ENCODE measurements at regions not wholly inside any gene's neighbourhood (a gene's known extent, or its start where the extent isn't known, plus 50 kb on each side); places are given as distances from the start of the nearest gene placed in this dataset.

- Histone ChIP-seq H3K4me2 (no peak overlapping the region), H4K20me1 (ENCODE audit: insufficient read depth, poor library complexity, severe bottlenecking) (no peaks in the 10 kb centered on the region), H2AFZ (no peak overlapping the region), H3K79me2 (no peaks in the 10 kb centered on the region), H3K27ac (no peak overlapping the region), H3K4me3 (no peak overlapping the region), H3K9me3 (ENCODE audit: low read depth) (no peaks in the 10 kb centered on the region), H3K27me3 (no peaks in the 10 kb centered on the region), H3K4me1 (ENCODE audit: insufficient read depth) (no peaks in the 10 kb centered on the region), H3K9me2 (replicated peaks; ENCODE audit: insufficient read depth) (no peaks in the 10 kb centered on the region), H3K36me3 (replicated peaks; ENCODE audit: insufficient read depth, low read depth) (no peaks in the 10 kb centered on the region)
- DNase-seq (ENCODE audit: low spot score): no peak
- TF ChIP-seq EZH2 (IDR thresholded peaks at IDR 0.05; ENCODE audit: borderline replicate concordance): no peak
- TF ChIP-seq EZH2phosphoT487 (IDR thresholded peaks at IDR 0.05; ENCODE audit: low read depth, severe bottlenecking, unreplicated experiment): no peak
- no peak for TF ChIP-seq CTCF (IDR thresholded peaks at IDR 0.05; ENCODE audit: poor library complexity)
Measured at GRCh38 chr2:111685342-111685741, 198.7 kb downstream of the ANAPC1 start.

- H3K27me3 ChIP-seq: no peaks in the 10 kb centered on the region
- no peaks in the 10 kb centered on the region for H3K79me2 ChIP-seq
- H3K9me3 ChIP-seq (ENCODE audit: low read depth): no peaks in the 10 kb centered on the region
- H3K36me3 ChIP-seq (replicated peaks; ENCODE audit: insufficient read depth, low read depth): no peaks in the 10 kb centered on the region
- WGBS (ENCODE audit: low lambda C conversion rate, missing lambda C conversion rate): 96% methylated on average over 4 of the region's 4 CpGs
- H3K27ac ChIP-seq: no peak overlapping the region
- no peak overlapping the region for H3K4me3 ChIP-seq
- no peak for TF ChIP-seq EZH2 (IDR thresholded peaks at IDR 0.05; ENCODE audit: borderline replicate concordance)
- TF ChIP-seq CTCF (IDR thresholded peaks at IDR 0.05; ENCODE audit: poor library complexity): no peak
- no peak for TF ChIP-seq EZH2phosphoT487 (IDR thresholded peaks at IDR 0.05; ENCODE audit: low read depth, severe bottlenecking, unreplicated experiment)
- H3K4me2 ChIP-seq: no peak overlapping the region
- H2AFZ ChIP-seq: no peak overlapping the region
- no peaks in the 10 kb centered on the region for H3K4me1 ChIP-seq (ENCODE audit: insufficient read depth)
- DNase-seq (ENCODE audit: low spot score): no peak
- H3K9me2 ChIP-seq (replicated peaks; ENCODE audit: insufficient read depth): no peaks in the 10 kb centered on the region
- no peaks in the 10 kb centered on the region for H4K20me1 ChIP-seq (ENCODE audit: insufficient read depth, poor library complexity, severe bottlenecking)
Measured at GRCh38 chr2:111686994-111687393, 197.0 kb downstream of the ANAPC1 start.

- H4K20me1 ChIP-seq (ENCODE audit: insufficient read depth, poor library complexity, severe bottlenecking): no peaks in the 10 kb centered on the region
- no peak overlapping the region for H3K4me3 ChIP-seq
- no peak overlapping the region for H3K4me2 ChIP-seq
- H3K9me3 ChIP-seq (ENCODE audit: low read depth): no peaks in the 10 kb centered on the region
- no peaks in the 10 kb centered on the region for H3K79me2 ChIP-seq
- H3K9me2 ChIP-seq (replicated peaks; ENCODE audit: insufficient read depth): no peaks in the 10 kb centered on the region
- no peaks in the 10 kb centered on the region for H3K36me3 ChIP-seq (replicated peaks; ENCODE audit: insufficient read depth, low read depth)
- no peak for TF ChIP-seq CTCF (IDR thresholded peaks at IDR 0.05; ENCODE audit: poor library complexity)
- no peak for TF ChIP-seq EZH2 (IDR thresholded peaks at IDR 0.05; ENCODE audit: borderline replicate concordance)
- no peaks in the 10 kb centered on the region for H3K27me3 ChIP-seq
- H2AFZ ChIP-seq: no peak overlapping the region
- no peak for DNase-seq (ENCODE audit: low spot score)
- no peak overlapping the region for H3K27ac ChIP-seq
- WGBS (ENCODE audit: low lambda C conversion rate, missing lambda C conversion rate): 84% methylated on average over 11 of the region's 11 CpGs
- H3K4me1 ChIP-seq (ENCODE audit: insufficient read depth): no peaks in the 10 kb centered on the region
Measured at GRCh38 chr2:111687911-111688310, 196.1 kb downstream of the ANAPC1 start.

GRCh38 chr2:111688482-111688881, 195.5 kb downstream of the ANAPC1 start:
- 80% methylated on average over 9 of the region's 9 CpGs for WGBS (ENCODE audit: low lambda C conversion rate, missing lambda C conversion rate)
- no peak overlapping the region for H2AFZ ChIP-seq
- TF ChIP-seq EZH2 (IDR thresholded peaks at IDR 0.05; ENCODE audit: borderline replicate concordance) (no peak), EZH2phosphoT487 (IDR thresholded peaks at IDR 0.05; ENCODE audit: low read depth, severe bottlenecking, unreplicated experiment) (no peak), CTCF (IDR thresholded peaks at IDR 0.05; ENCODE audit: poor library complexity) (no peak)
- H3K9me2 ChIP-seq (replicated peaks; ENCODE audit: insufficient read depth): no peaks in the 10 kb centered on the region
- H3K4me1 ChIP-seq (ENCODE audit: insufficient read depth): no peaks in the 10 kb centered on the region
- H3K4me3 ChIP-seq: no peak overlapping the region
- no peaks in the 10 kb centered on the region for H3K9me3 ChIP-seq (ENCODE audit: low read depth)
- H3K36me3 ChIP-seq (replicated peaks; ENCODE audit: insufficient read depth, low read depth): no peaks in the 10 kb centered on the region
- DNase-seq (ENCODE audit: low spot score): no peak
- no peak overlapping the region for H3K27ac ChIP-seq
- H4K20me1 ChIP-seq (ENCODE audit: insufficient read depth, poor library complexity, severe bottlenecking): no peaks in the 10 kb centered on the region
- H3K27me3 ChIP-seq: no peaks in the 10 kb centered on the region
- H3K79me2 ChIP-seq: no peaks in the 10 kb centered on the region
- H3K4me2 ChIP-seq: no peak overlapping the region
